NB4 (cell line): ENCODE measurements at regions not wholly inside any gene's neighbourhood (a gene's known extent, or its start where the extent isn't known, plus 50 kb on each side); places are given as distances from the start of the nearest gene placed in this dataset.

Experiments
- DNase-seq: peaks from one replicate; pipeline ENCODE4 v3.0.0; 2010; ENCODE audit warnings: low read depth
- H3K4me3 ChIP-seq: one replicate; pipeline ENCODE4 v1.5.1; 2011; ENCODE audit warnings: mild to moderate bottlenecking, low read depth, low read length, moderate library complexity
- CTCF ChIP-seq: IDR thresholded peaks from one replicate; pipeline ENCODE4 v1.5.1; 2012; ENCODE audit warnings: low read depth, low read length
- MAX ChIP-seq: IDR thresholded peaks from 2 replicates; pipeline ENCODE4 v1.6.1; 2011; ENCODE audit warnings: low read depth, low read length
- MYC ChIP-seq: IDR thresholded peaks from 2 replicates; pipeline ENCODE4 v1.6.1; 2011; ENCODE audit warnings: low read depth, low read length
- POLR2A ChIP-seq: IDR thresholded peaks from 2 replicates; pipeline ENCODE4 v1.6.1; 2011; ENCODE audit warnings: mild to moderate bottlenecking; ENCODE audit not compliant: insufficient read length; ENCODE audit errors: extremely low read depth

- no peak for DNase-seq
- H3K4me3 ChIP-seq = no peak overlapping the region
- no peak for TF ChIP-seq CTCF
Observed at GRCh38 chrX:10901290-10901633, 209.9 kb upstream of the HCCS start.

- H3K4me3 ChIP-seq = no peak overlapping the region
- no peak for TF ChIP-seq POLR2A
- TF ChIP-seq MYC = no peak
- TF ChIP-seq MAX = no peak
- no peak for TF ChIP-seq CTCF
- no peak for DNase-seq
Observed at GRCh38 chrX:10902001-10902400, 209.1 kb upstream of the HCCS start.

GRCh38 chrX:10903523-10903922 lies 207.6 kb upstream of the HCCS start:
- H3K4me3 ChIP-seq = no peak overlapping the region
- DNase-seq = no peak
- TF ChIP-seq MAX = no peak
- no peak for TF ChIP-seq MYC
- no peak for TF ChIP-seq POLR2A
- no peak for TF ChIP-seq CTCF

GRCh38 chrX:10904220-10904619 lies 206.9 kb upstream of the HCCS start:
- no peak overlapping the region for H3K4me3 ChIP-seq
- TF ChIP-seq MAX (no peak), MYC (no peak), CTCF (no peak), POLR2A (no peak)
- no peak for DNase-seq

GRCh38 chrX:10906866-10907265 lies 204.3 kb upstream of the HCCS start:
- DNase-seq = no peak
- TF ChIP-seq CTCF (no peak), POLR2A (no peak), MAX (no peak), MYC (no peak)
- H3K4me3 ChIP-seq = no peak overlapping the region

- DNase-seq = no peak
- H3K4me3 ChIP-seq = no peak overlapping the region
- TF ChIP-seq MAX = no peak
- TF ChIP-seq MYC = no peak
- no peak for TF ChIP-seq POLR2A
- no peak for TF ChIP-seq CTCF
Observed at GRCh38 chrX:10922159-10922558, 189.0 kb upstream of the HCCS start.
